Endothelial cell of umbilical vein (primary cell): ENCODE measurements at regions not wholly inside any gene's neighbourhood (a gene's known extent, or its start where the extent isn't known, plus 50 kb on each side); places are given as distances from the start of the nearest gene placed in this dataset.

Source experiments
- CTCF ChIP-seq, 2 donors: IDR thresholded peaks; 1 replicate in 1 of 2; 2 replicates in 1 of 2; pipeline ENCODE4 v1.5.1; 2011; ENCODE audit warnings: low read length in 2 of 2, mild to moderate bottlenecking in 2 of 2, moderate library complexity in 2 of 2, control low read depth in 1 of 2, inconsistent platforms in 1 of 2, low read depth in 1 of 2; ENCODE audit not compliant: insufficient read depth in 1 of 2; ENCODE audit errors: extremely low read depth in 1 of 2
- EZH2 ChIP-seq: IDR thresholded peaks from 2 replicates; pipeline ENCODE4 v1.6.1; 2012; ENCODE audit warnings: borderline replicate concordance, low read depth, mild to moderate bottlenecking, moderate library complexity, low read length, inconsistent platforms; ENCODE audit not compliant: severe bottlenecking
- MYC ChIP-seq: IDR thresholded peaks from one replicate; pipeline ENCODE4 v1.6.1; 2011; ENCODE audit warnings: mild to moderate bottlenecking, low read depth, low read length
- POLR2A ChIP-seq: IDR thresholded peaks from 2 replicates; pipeline ENCODE4 v1.6.1; 2012; ENCODE audit warnings: low read depth, mild to moderate bottlenecking, control low read depth, low read length
- POLR2AphosphoS5 ChIP-seq: IDR thresholded peaks from 2 replicates; pipeline ENCODE4 v1.6.1; 2012; ENCODE audit warnings: low read depth, mild to moderate bottlenecking, control low read depth, low read length, moderate library complexity; ENCODE audit not compliant: insufficient read depth

- TF ChIP-seq CTCF (IDR thresholded peaks at IDR 0.05; ENCODE audit: extremely low read depth in 1 of 2, insufficient read depth in 1 of 2, low read depth in 1 of 2, low read length in 2 of 2) (no peak), POLR2A (no peak), POLR2AphosphoS5 (no peak), MYC (no peak), EZH2 (no peak)
Observed at GRCh38 chr4:152267811-152268210, 268.1 kb downstream of the FBXW7 start.
